ENCODE measurements at regions not wholly inside any gene's neighbourhood (a gene's known extent, or its start where the extent isn't known, plus 50 kb on each side); places are given as distances from the start of the nearest gene placed in this dataset.

GRCh38 chr13:60244381-60244780 lies 80.7 kb upstream of the DIAPH3 start:
- Histone ChIP-seq H2BK5ac (ENCODE audit: low read depth, low read length) (no peak overlapping the region), H2AK5ac (ENCODE audit: low read depth, low read length) (no peak overlapping the region), H3K14ac (ENCODE audit: insufficient read length) (no peak overlapping the region), H2BK20ac (ENCODE audit: low read length) (no peak overlapping the region), H2BK12ac (ENCODE audit: low read depth, low read length) (no peak overlapping the region), H4K20me1 (replicated peaks in 1 of 2; ENCODE audit: control insufficient read depth in 1 of 2, insufficient read depth in 2 of 2, low read length in 2 of 2) (no peaks in the 10 kb centered on the region), H3K79me1 (ENCODE audit: low read depth, low read length) (no peaks in the 10 kb centered on the region), H4K91ac (replicated peaks; ENCODE audit: insufficient read length, low read length) (no peak overlapping the region), H3K18ac (ENCODE audit: extremely low read depth, low read length) (no peak overlapping the region), H3K36me3 (ENCODE audit: control insufficient read depth in 2 of 4, insufficient read depth in 4 of 4, low read length in 3 of 4) (no peaks in the 10 kb centered on the region), H2BK15ac (ENCODE audit: low read length) (no peak overlapping the region), H3K23ac (ENCODE audit: insufficient read length) (no peak overlapping the region), H2BK120ac (replicated peaks; ENCODE audit: low read depth, low read length) (no peak overlapping the region), H3K4me3 (ENCODE audit: extremely low read depth in 1 of 4, insufficient read depth in 2 of 4, low read depth in 3 of 4, low read length in 4 of 4) (no peak overlapping the region), H3K4ac (replicated peaks; ENCODE audit: insufficient read length, low read depth, low read length) (no peak overlapping the region), H3K79me2 (ENCODE audit: control insufficient read depth in 1 of 2, insufficient read depth in 2 of 2, low read length in 2 of 2) (no peaks in the 10 kb centered on the region), H3K27ac (ENCODE audit: low read depth, low read length) (no peak overlapping the region), H3K9me3 (ENCODE audit: insufficient read depth in 2 of 2, low read depth in 1 of 2, low read length in 1 of 2) (no peaks in the 10 kb centered on the region; a peak in 1 of 4 replicates), H3K9ac (replicated peaks in 1 of 4; ENCODE audit: extremely low read depth in 1 of 4, low read depth in 3 of 4, low read length in 3 of 4) (no peak overlapping the region), H4K5ac (ENCODE audit: insufficient read length, low read depth, low read length) (no peak overlapping the region), H3K4me1 (replicated peaks in 1 of 4; ENCODE audit: control insufficient read depth in 3 of 4, insufficient read depth in 4 of 4, low read length in 3 of 4) (no peaks in the 10 kb centered on the region), H3K23me2 (ENCODE audit: low read depth, low read length) (no peaks in the 10 kb centered on the region), H3K56ac (replicated peaks; ENCODE audit: insufficient read length, low read depth, low read length) (no peak overlapping the region), H2AFZ (ENCODE audit: low read length) (no peak overlapping the region), H3K4me2 (ENCODE audit: insufficient read depth in 1 of 2, low read depth in 2 of 2, low read length in 2 of 2) (no peak overlapping the region), H4K8ac (ENCODE audit: extremely low read depth, insufficient read depth, low read length) (no peak overlapping the region), H3K27me3 (replicated peaks in 1 of 4; ENCODE audit: control insufficient read depth in 3 of 4, extremely low read depth in 1 of 4, insufficient read depth in 3 of 4, low read length in 3 of 4) (peaks cover 0 to 1% (median 0%) of the 10 kb centered on the region in 4 experiments; a peak in 1 of 7 replicates)
- CTCF ChIA-PET (ENCODE audit: partially characterized antibody) = interaction anchor here (1.0 kb wide), 2 partner anchors 16 to 17 kb away, joined by 3 read pairs; no protein-coding TSS in a partner anchor
- POLR2A ChIA-PET (ENCODE audit: partially characterized antibody) = no interaction called here
- FAIRE-seq (no peak), DNase-seq (ENCODE audit: low read depth in 1 of 2, low spot score in 2 of 2) (no peak)
- 100% methylated on average over 1 of the region's 1 CpG; no CpG with 5 or more reads in 1 of the 2 experiments for WGBS, 2 experiments (ENCODE audit: extremely low coverage in 1 of 2, insufficient coverage in 1 of 2, insufficient read length in 1 of 2, insufficient replicate concordance in 2 of 2, low coverage in 1 of 2, low lambda C conversion rate in 2 of 2, missing lambda C conversion rate in 1 of 2)
- TF ChIP-seq CTCF (IDR thresholded peaks at IDR 0.05; ENCODE audit: control extremely low read depth in 1 of 3, insufficient read depth in 1 of 3, low read depth in 1 of 3, low read length in 3 of 3) (no peak), MAX (IDR thresholded peaks at IDR 0.05) (no peak), POLR2A (IDR thresholded peaks at IDR 0.05; ENCODE audit: control extremely low read depth in 1 of 2, low read depth in 2 of 2, low read length in 2 of 2) (no peak), EGR1 (IDR thresholded peaks at IDR 0.05; ENCODE audit: borderline replicate concordance, low read depth, low read length) (no peak), CBX8 (IDR thresholded peaks at IDR 0.05; ENCODE audit: borderline replicate concordance, low read depth, low read length) (no peak), GTF2F1 (IDR thresholded peaks at IDR 0.05; ENCODE audit: borderline replicate concordance, low read depth, low read length) (no peak), ASH2L (IDR thresholded peaks at IDR 0.05; ENCODE audit: low read length) (no peak), ATF3 (IDR thresholded peaks at IDR 0.05; ENCODE audit: insufficient read depth, low read depth, low read length) (no peak), HDAC2 (IDR thresholded peaks at IDR 0.05; ENCODE audit: borderline replicate concordance in 1 of 2, low read depth in 2 of 2, low read length in 2 of 2) (no peak), CTBP2 (IDR thresholded peaks at IDR 0.05; ENCODE audit: borderline replicate concordance, insufficient read depth, insufficient read length, low read length) (no peak)
